SJSA1 (cell line): ENCODE measurements at regions not wholly inside any gene's neighbourhood (a gene's known extent, or its start where the extent isn't known, plus 50 kb on each side); places are given as distances from the start of the nearest gene placed in this dataset.
"Not testable (repeated sequence)": the region's sequence is repeated elsewhere in the genome, so short reads cannot be mapped to it uniquely, and the experiment has no call there.

ENCODE experiments used
- DNase-seq, 2 experiments: peaks; one replicate each; pipeline ENCODE4 v3.0.0-alpha.2; 2015 to 2020; ENCODE audit warnings: low spot score in 2 of 2, low read depth in 1 of 2
- H3K27ac ChIP-seq: fragments of 250-450 bp; sonication (Bioruptor Pico); 2 replicates; pipeline ENCODE4 v1.5.1; 2020; ENCODE audit warnings: mild to moderate bottlenecking, moderate library complexity
- H3K27me3 ChIP-seq: fragments of 250-450 bp; sonication (Bioruptor Pico); replicated peaks from 2 replicates; pipeline ENCODE4 v1.5.1; 2020; ENCODE audit warnings: mild to moderate bottlenecking, moderate library complexity
- H3K36me3 ChIP-seq: fragments of 250-450 bp; sonication (Bioruptor Pico); 2 replicates; pipeline ENCODE4 v1.5.1; 2020; ENCODE audit warnings: mild to moderate bottlenecking
- H3K4me1 ChIP-seq: fragments of 250-450 bp; sonication (Bioruptor Pico); replicated peaks from 2 replicates; pipeline ENCODE4 v1.6.1; 2021; ENCODE audit warnings: mild to moderate bottlenecking
- H3K4me3 ChIP-seq: fragments of 250-450 bp; sonication (Bioruptor Pico); 2 replicates; pipeline ENCODE4 v1.5.1; 2020; ENCODE audit warnings: mild to moderate bottlenecking
- H3K9me3 ChIP-seq: fragments of 250-450 bp; sonication (Bioruptor Pico); replicated peaks from 2 replicates; pipeline ENCODE4 v1.5.1; 2020; ENCODE audit warnings: mild to moderate bottlenecking

GRCh38 chrX:128438082-128438481, 385.9 kb upstream of the ACTRT1 start:
- Histone ChIP-seq H3K4me1 (no peaks in the 10 kb centered on the region), H3K36me3 (no peaks in the 10 kb centered on the region), H3K9me3 (no peaks in the 10 kb centered on the region), H3K4me3 (no peak overlapping the region), H3K27ac (no peak overlapping the region), H3K27me3 (no peaks in the 10 kb centered on the region)
- DNase-seq, result no peak

DNA sequence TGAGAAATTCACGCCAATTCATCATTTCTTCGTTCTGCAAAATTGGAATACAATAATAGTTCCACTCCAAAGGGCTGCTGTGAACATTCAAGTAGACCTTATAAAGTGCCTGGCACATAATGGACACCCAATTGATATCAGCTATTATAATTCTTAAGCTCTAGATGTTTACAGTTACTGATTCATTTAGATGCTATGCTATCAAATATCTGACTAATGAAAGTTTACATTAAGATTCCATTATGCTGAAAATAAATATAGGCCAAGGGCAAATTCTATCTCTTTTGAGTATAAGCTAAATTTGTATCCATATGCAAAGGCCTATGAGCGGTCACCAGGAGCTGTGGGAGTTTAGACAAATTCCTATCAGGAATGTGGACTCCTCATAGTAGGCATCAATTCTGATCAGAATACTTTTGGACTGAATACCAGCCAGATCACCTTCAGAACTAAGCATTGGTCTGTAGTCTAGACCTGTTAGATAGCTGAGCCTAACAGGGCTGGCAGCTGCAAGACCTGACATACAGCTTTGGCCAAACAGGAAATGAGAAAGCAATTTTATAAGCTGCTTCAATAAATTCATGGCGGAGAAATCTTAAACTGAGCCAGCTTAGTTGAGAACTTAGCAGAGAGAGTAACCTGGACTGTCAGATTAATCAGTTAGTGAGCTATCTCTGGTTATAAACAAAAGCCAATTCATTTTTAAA, 384.3 kb upstream of the ACTRT1 start:
- H3K4me3 ChIP-seq, result no peak overlapping the region
- no peaks in the 10 kb centered on the region for H3K9me3 ChIP-seq
- no peaks in the 10 kb centered on the region for H3K4me1 ChIP-seq
- DNase-seq, result no peak
- no peaks in the 10 kb centered on the region for H3K27me3 ChIP-seq
- H3K27ac ChIP-seq, result no peak overlapping the region
- no peaks in the 10 kb centered on the region for H3K36me3 ChIP-seq

- no peak overlapping the region for H3K27ac ChIP-seq
- no peaks in the 10 kb centered on the region for H3K36me3 ChIP-seq
- no peaks in the 10 kb centered on the region for H3K27me3 ChIP-seq
- H3K4me3 ChIP-seq, result no peak overlapping the region
- DNase-seq, result no peak
- no peaks in the 10 kb centered on the region for H3K9me3 ChIP-seq
- H3K4me1 ChIP-seq, result no peaks in the 10 kb centered on the region
Measured at GRCh38 chrX:128425546-128425945, 373.3 kb upstream of the ACTRT1 start.

DNA sequence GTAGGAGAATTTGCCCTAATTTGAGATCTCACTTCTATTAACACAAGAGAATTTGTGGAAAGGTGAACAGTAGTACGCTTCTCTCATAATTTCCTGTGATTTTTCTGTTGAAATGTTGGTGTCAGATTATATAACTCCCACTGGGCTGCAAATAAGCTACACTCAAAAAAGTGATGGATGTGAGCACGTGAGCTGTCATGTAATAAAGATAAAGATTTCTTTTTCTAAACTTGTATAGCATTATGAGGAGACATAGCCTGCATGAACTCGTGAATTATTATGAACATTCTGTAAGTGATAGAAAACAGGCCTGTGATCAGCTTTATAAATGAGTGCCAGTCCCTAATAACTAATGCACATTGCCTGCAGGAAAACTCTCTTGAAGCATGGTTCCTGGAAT, 356.6 kb upstream of the ACTRT1 start:
- no peak overlapping the region for H3K27ac ChIP-seq
- DNase-seq, result no peak
- no peaks in the 10 kb centered on the region for H3K36me3 ChIP-seq
- H3K9me3 ChIP-seq, result no peaks in the 10 kb centered on the region
- no peaks in the 10 kb centered on the region for H3K4me1 ChIP-seq
- no peak overlapping the region for H3K4me3 ChIP-seq
- no peaks in the 10 kb centered on the region for H3K27me3 ChIP-seq

GRCh38 chrX:128396601-128397000, 344.4 kb upstream of the ACTRT1 start:
- Histone ChIP-seq H3K27ac (no peak overlapping the region), H3K36me3 (no peaks in the 10 kb centered on the region), H3K9me3 (no peaks in the 10 kb centered on the region), H3K4me1 (no peaks in the 10 kb centered on the region), H3K27me3 (no peaks in the 10 kb centered on the region), H3K4me3 (no peak overlapping the region)
- DNase-seq, result no peak

- not testable (repeated sequence) for H3K27me3 ChIP-seq, DNase-seq, H3K27ac ChIP-seq, H3K4me3 ChIP-seq, H3K9me3 ChIP-seq, H3K36me3 ChIP-seq, H3K4me1 ChIP-seq
Measured at GRCh38 chrX:128383846-128384245, 331.6 kb upstream of the ACTRT1 start.

- Histone ChIP-seq H3K4me3 (no peak overlapping the region), H3K36me3 (no peaks in the 10 kb centered on the region), H3K27me3 (no peaks in the 10 kb centered on the region), H3K9me3 (no peaks in the 10 kb centered on the region), H3K27ac (no peak overlapping the region), H3K4me1 (no peaks in the 10 kb centered on the region)
- DNase-seq, result no peak
Measured at GRCh38 chrX:128365492-128365891, 313.3 kb upstream of the ACTRT1 start.

DNA sequence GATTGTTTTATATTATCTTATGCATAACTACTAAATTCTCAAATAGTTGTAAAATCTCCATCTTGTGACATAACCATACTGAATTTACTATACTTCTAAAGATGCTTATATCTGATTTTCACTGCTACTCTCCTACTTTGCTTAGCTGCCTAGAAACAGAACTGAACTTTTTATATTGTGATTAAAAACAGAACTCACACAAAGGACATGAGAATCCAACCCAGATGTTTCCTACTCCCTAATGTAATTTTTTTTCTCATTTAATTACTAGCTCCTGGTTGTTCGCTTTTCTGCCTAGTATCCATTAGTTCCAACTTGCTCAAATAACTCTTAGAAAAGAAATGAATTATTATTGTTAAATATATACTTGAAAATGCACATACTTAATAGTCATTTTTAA, 283.5 kb upstream of the ACTRT1 start:
- no peaks in the 10 kb centered on the region for H3K27me3 ChIP-seq
- H3K4me1 ChIP-seq, result no peaks in the 10 kb centered on the region
- H3K36me3 ChIP-seq, result no peaks in the 10 kb centered on the region
- H3K9me3 ChIP-seq, result no peaks in the 10 kb centered on the region
- no peak overlapping the region for H3K27ac ChIP-seq
- H3K4me3 ChIP-seq, result no peak overlapping the region
- no peak for DNase-seq

DNA sequence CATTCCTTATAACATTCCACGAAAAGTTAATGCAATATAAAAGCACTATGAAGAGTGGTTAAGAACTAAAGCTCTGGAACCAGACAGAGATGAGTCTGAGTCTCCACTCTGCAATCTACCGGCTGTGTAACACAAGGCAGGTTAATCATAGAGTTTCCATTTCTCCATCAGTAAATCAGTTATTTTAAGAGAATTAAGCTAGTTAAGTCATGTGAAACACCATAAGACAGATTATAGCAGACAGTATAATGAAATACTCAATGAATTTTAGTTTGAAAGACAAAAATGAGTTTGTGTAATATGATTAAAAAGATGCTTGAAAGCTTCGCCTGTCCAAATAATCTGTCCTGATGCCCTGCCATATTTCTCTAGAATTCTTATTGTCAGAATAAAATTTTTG, 282.6 kb upstream of the ACTRT1 start:
- Histone ChIP-seq H3K36me3 (no peaks in the 10 kb centered on the region), H3K4me1 (no peaks in the 10 kb centered on the region), H3K27me3 (no peaks in the 10 kb centered on the region), H3K9me3 (no peaks in the 10 kb centered on the region), H3K27ac (no peak overlapping the region), H3K4me3 (no peak overlapping the region)
- DNase-seq, result no peak

DNA sequence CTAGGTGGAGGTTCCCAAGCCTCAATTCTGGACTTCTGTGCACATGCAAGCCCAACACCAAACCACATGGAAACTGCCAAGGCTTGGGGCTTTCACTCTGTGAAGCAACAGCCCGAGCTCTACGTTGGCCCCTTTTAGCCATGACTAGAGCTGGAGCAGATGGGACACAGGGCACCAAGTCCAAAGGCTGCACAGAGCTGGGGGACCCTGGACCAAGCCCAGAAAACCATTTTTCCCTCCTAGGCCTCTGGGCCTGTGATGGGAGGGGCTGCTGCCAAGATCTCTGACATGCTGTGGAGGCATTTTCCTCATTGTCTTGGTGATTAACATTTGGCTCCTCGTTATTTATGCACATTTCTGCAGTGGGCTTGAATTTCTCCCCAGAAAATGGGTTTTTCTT, 258.7 kb upstream of the ACTRT1 start:
- Histone ChIP-seq H3K4me3 (no peak overlapping the region), H3K36me3 (no peaks in the 10 kb centered on the region), H3K27ac (no peak overlapping the region), H3K9me3 (no peaks in the 10 kb centered on the region), H3K27me3 (no peaks in the 10 kb centered on the region), H3K4me1 (no peaks in the 10 kb centered on the region)
- DNase-seq, result no peak

DNA sequence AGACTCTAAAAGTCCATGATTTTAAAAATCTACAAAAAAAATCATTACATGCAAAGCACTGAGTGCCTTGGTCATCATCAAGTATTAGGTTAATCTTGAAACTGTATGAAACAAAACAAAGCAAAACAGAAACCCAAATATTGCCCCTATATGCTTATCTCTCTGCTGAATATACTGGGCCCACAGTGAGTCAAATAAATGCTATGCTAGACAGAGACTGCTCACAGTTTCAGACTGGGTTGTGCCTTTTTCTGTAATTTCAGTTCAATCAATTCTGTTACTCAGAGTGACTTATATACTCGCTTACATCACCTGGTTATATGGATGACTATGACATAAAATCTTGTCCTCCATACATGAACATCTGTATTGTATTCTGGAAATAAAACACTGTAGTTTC, 257.1 kb upstream of the ACTRT1 start:
- DNase-seq, result no peak
- no peaks in the 10 kb centered on the region for H3K36me3 ChIP-seq
- H3K4me3 ChIP-seq, result no peak overlapping the region
- H3K9me3 ChIP-seq, result no peaks in the 10 kb centered on the region
- no peak overlapping the region for H3K27ac ChIP-seq
- H3K27me3 ChIP-seq, result no peaks in the 10 kb centered on the region
- H3K4me1 ChIP-seq, result no peaks in the 10 kb centered on the region

GRCh38 chrX:128294198-128294597, 242.0 kb upstream of the ACTRT1 start:
- H3K9me3 ChIP-seq, result no peaks in the 10 kb centered on the region
- no peaks in the 10 kb centered on the region for H3K36me3 ChIP-seq
- no peaks in the 10 kb centered on the region for H3K4me1 ChIP-seq
- H3K27ac ChIP-seq, result no peak overlapping the region
- H3K4me3 ChIP-seq, result no peak overlapping the region
- DNase-seq, result no peak
- H3K27me3 ChIP-seq, result no peaks in the 10 kb centered on the region

- H3K27ac ChIP-seq, result no peak overlapping the region
- no peak for DNase-seq
- H3K4me3 ChIP-seq, result no peak overlapping the region
- H3K36me3 ChIP-seq, result no peaks in the 10 kb centered on the region
- no peaks in the 10 kb centered on the region for H3K9me3 ChIP-seq
- H3K27me3 ChIP-seq, result no peaks in the 10 kb centered on the region
- H3K4me1 ChIP-seq, result no peaks in the 10 kb centered on the region
Measured at GRCh38 chrX:128287693-128288092, 235.5 kb upstream of the ACTRT1 start.

DNA sequence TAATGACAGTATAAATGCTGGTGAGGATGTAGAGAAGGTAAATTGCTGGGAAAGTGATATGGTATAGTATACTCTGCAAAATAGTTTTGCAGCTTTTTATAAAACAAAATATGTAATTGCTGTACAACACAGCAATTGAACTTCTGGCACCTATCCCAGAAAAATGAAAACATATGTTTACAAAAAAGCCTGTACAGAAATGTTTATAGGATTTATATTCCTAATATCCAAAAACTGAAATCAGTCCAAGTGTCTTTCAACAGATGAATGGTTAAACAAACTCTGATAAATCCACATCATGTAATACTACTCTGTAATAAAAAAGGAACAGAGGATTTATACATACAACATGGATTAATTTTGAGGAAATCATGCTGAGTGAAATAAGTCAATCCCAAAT, 198.4 kb upstream of the ACTRT1 start:
- Histone ChIP-seq H3K4me1 (no peaks in the 10 kb centered on the region), H3K36me3 (no peaks in the 10 kb centered on the region), H3K27me3 (no peaks in the 10 kb centered on the region), H3K27ac (no peak overlapping the region), H3K9me3 (no peaks in the 10 kb centered on the region), H3K4me3 (no peak overlapping the region)
- DNase-seq, result no peak

DNA sequence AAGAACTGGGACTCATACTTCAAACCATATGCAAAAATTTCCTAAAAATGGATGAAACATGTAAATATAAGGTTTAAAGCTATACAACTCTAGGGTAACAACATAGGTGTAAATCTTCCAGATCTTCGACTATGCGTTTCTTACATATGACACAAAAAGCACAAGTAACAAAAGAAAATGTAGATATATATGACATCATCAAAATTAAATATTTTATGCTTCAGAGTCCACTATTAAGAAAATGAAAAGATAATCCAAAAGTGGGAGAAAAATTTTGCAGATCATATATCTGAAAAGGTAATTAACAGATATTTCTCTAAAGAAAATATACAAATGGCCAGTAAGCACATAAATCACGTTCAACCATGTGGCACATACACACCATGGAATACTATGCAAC, 164.2 kb upstream of the ACTRT1 start:
- Histone ChIP-seq H3K9me3 (no peaks in the 10 kb centered on the region), H3K36me3 (no peaks in the 10 kb centered on the region), H3K4me3 (no peak overlapping the region), H3K4me1 (no peaks in the 10 kb centered on the region), H3K27me3 (no peaks in the 10 kb centered on the region), H3K27ac (no peak overlapping the region)
- DNase-seq, result no peak
